Lung (tissue), 11 donors: ENCODE measurements at regions not wholly inside any gene's neighbourhood (a gene's known extent, or its start where the extent isn't known, plus 50 kb on each side); places are given as distances from the start of the nearest gene placed in this dataset.

ENCODE experiments used
- ATAC-seq: fragments of 200-7000 bp; cut with Tn5 transposase; one replicate; pipeline ENCODE4 v1.9.1; 2020; ENCODE audit warnings: moderate number of reproducible peaks; ENCODE audit not compliant: insufficient read depth, low FRiP score
- DNase-seq, 3 donors: peaks; one replicate each; pipeline ENCODE4 v3.0.0-alpha.2; 2013 to 2017
- H3K27ac ChIP-seq, 2 donors: one replicate each; pipeline ENCODE4 v1.5.1; 2013; ENCODE audit warnings: mild to moderate bottlenecking in 2 of 2, moderate library complexity in 2 of 2, control low read depth in 1 of 2, inconsistent platforms in 1 of 2, low read depth in 1 of 2, low read length in 1 of 2
- H3K27me3 ChIP-seq, 3 donors: one replicate each; pipeline ENCODE4 v1.5.1; 2013; ENCODE audit warnings: low read length in 2 of 3; ENCODE audit not compliant: control insufficient read depth in 3 of 3, insufficient read depth in 3 of 3
- H3K36me3 ChIP-seq, 4 donors: one replicate each; pipeline ENCODE4 v1.5.1; 2013; ENCODE audit warnings: low read length in 4 of 4, mild to moderate bottlenecking in 1 of 4, moderate library complexity in 1 of 4; ENCODE audit not compliant: control insufficient read depth in 4 of 4, insufficient read depth in 4 of 4
- H3K4me1 ChIP-seq, 5 donors: one replicate each; pipeline ENCODE4 v1.5.1; 2013; ENCODE audit warnings: low read length in 5 of 5, mild to moderate bottlenecking in 2 of 5, moderate library complexity in 1 of 5; ENCODE audit not compliant: control insufficient read depth in 5 of 5, insufficient read depth in 5 of 5
- H3K4me3 ChIP-seq: one replicate; pipeline ENCODE4 v1.5.1; 2013; ENCODE audit warnings: mild to moderate bottlenecking, control low read depth, moderate library complexity
- H3K9ac ChIP-seq, 2 donors: one replicate each; pipeline ENCODE4 v1.5.1; 2013; ENCODE audit warnings: low read length in 2 of 2, control low read depth in 1 of 2; ENCODE audit not compliant: insufficient read depth in 1 of 2
- H3K9me3 ChIP-seq, 4 donors: one replicate each; pipeline ENCODE4 v1.5.1; 2013; ENCODE audit warnings: low read length in 3 of 4, mild to moderate bottlenecking in 1 of 4, moderate library complexity in 1 of 4; ENCODE audit not compliant: control insufficient read depth in 4 of 4, insufficient read depth in 3 of 4
- WGBS, 2 donors: extraction: QIAGEN DNeasy Blood & Tissue Kit; methylation state at CpG; one replicate each; pipeline ENCODE4 v1.1.7; 2013; 5-methylcytosine and 5-hydroxymethylcytosine counted together
- TF ChIP-seq, protein P1 (sequence below): IDR thresholded peaks from 2 replicates; pipeline ENCODE4 v1.5.1; 2012; ENCODE audit warnings: mild to moderate bottlenecking; ENCODE audit errors: control extremely low read depth, extremely low read depth
- donor health status: control.
- donor health status: control.
- donor health status: Bipolar disorder and iron deficiency.
- donor health status: healthy.
- donor health status: DM: yes; HTN: yes; CAD: no.

DNA sequence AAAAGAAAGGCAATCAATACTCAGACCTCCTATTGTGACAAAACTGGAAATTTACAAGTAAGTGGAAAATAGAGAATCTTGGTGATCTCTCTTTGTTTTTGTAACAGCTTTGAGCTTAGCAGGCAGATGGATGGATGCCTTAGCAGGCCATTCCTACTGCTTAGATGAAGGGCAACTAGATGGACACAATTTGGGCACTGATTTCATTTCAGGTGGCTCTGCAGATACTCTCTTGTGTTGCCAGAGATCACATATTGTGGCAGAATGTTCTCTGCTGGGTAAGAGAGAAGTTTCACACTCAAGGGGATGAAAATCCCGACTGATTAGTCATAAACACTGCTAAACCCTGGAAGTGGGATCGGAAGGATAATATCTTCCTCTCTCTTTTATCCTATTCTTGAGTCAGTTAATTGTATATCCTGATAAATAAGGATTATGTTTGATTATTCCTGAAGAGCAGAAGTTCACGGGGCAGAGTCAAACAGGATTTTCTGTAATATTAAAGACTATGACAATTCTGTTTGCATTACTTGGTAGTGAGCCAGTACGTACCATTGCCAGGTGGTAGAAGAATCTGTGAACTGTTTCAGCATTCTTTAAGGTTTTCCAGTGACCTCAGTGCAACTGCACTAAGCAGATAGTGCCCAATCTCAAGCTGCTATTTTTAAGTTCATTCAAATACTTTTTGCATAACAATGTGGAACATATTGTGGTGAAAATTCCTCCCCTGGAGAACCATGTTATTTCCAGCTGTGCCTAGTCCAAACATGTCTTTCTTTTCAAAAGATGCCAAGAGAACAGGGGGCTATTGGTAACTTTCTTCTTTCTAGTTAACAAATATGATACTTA is 974.3 kb downstream of the FSTL5 start:
- Histone ChIP-seq H3K4me3 (no peak overlapping the region), H3K36me3 (no peaks in the 10 kb centered on the region), H3K9me3 (no peaks in the 10 kb centered on the region), H3K9ac (no peak overlapping the region), H3K27me3 (no peaks in the 10 kb centered on the region), H3K4me1 (peaks cover 0 to 8% (median 0%) of the 10 kb centered on the region in 5 donors), H3K27ac (no peak overlapping the region)
- 63 to 72% methylated on average over 4 of the region's 4 CpGs for WGBS, 2 donors
- DNase-seq (no peak), ATAC-seq (no peak)
- TF ChIP-seq, protein P1, sequence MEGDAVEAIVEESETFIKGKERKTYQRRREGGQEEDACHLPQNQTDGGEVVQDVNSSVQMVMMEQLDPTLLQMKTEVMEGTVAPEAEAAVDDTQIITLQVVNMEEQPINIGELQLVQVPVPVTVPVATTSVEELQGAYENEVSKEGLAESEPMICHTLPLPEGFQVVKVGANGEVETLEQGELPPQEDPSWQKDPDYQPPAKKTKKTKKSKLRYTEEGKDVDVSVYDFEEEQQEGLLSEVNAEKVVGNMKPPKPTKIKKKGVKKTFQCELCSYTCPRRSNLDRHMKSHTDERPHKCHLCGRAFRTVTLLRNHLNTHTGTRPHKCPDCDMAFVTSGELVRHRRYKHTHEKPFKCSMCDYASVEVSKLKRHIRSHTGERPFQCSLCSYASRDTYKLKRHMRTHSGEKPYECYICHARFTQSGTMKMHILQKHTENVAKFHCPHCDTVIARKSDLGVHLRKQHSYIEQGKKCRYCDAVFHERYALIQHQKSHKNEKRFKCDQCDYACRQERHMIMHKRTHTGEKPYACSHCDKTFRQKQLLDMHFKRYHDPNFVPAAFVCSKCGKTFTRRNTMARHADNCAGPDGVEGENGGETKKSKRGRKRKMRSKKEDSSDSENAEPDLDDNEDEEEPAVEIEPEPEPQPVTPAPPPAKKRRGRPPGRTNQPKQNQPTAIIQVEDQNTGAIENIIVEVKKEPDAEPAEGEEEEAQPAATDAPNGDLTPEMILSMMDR = no peak

DNA sequence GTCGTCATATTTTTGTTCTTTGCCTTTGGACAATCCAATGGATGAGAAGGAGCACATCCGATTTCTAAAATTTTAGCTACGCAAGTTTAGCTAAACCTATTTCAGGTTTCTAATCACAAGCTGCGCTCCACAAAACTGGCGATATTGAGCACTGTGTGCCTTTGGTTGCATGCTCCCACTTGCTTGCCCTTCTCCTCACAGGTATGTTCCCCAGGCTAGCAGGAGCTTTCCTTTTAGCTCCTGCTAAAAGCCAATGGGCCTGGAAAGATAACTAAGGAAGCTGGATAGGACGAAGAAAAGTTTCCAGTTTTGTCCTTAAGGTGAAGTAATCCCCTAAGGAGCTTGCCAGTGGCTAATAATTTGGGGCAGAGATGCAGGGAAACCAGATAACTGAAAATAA is 975.2 kb downstream of the FSTL5 start:
- no peaks in the 10 kb centered on the region for H3K27me3 ChIP-seq
- TF ChIP-seq, protein P1 = no peak
- no peak overlapping the region for H3K27ac ChIP-seq
- H3K4me3 ChIP-seq = no peak overlapping the region
- no peaks in the 10 kb centered on the region for H3K9me3 ChIP-seq
- H3K4me1 ChIP-seq = peaks cover 0 to 8% (median 0%) of the 10 kb centered on the region in 5 donors
- no peak for DNase-seq
- H3K36me3 ChIP-seq = no peaks in the 10 kb centered on the region
- ATAC-seq = no peak
- H3K9ac ChIP-seq = no peak overlapping the region
- 89% methylated on average over 6 of the region's 6 CpGs for WGBS, 2 donors

- Histone ChIP-seq H3K4me1 (peaks cover 0 to 8% (median 0%) of the 10 kb centered on the region in 5 donors), H3K27me3 (no peaks in the 10 kb centered on the region), H3K9me3 (no peaks in the 10 kb centered on the region), H3K9ac (no peak overlapping the region), H3K4me3 (no peak overlapping the region), H3K27ac (no peak overlapping the region), H3K36me3 (no peaks in the 10 kb centered on the region)
- TF ChIP-seq, protein P1 = no peak
- 88 to 92% methylated on average over 1 of the region's 1 CpG for WGBS, 2 donors
- no peak for ATAC-seq
- no peak for DNase-seq
These were observed 976.2 kb downstream of the FSTL5 start for GRCh38 chr4:161187569-161187968.
